ENCODE measurements at regions not wholly inside any gene's neighbourhood (a gene's known extent, or its start where the extent isn't known, plus 50 kb on each side); places are given as distances from the start of the nearest gene placed in this dataset.

- TF ChIP-seq EZH2 (IDR thresholded peaks at IDR 0.05; ENCODE audit: low read depth, unreplicated experiment) (no peak), CTCF (conservative IDR thresholded peaks at IDR 0.05; ENCODE audit: low read depth in 2 of 2) (no peak), POLR2AphosphoS5 (IDR thresholded peaks at IDR 0.05; ENCODE audit: low read depth) (no peak), REST (IDR thresholded peaks at IDR 0.05; ENCODE audit: unreplicated experiment) (no peak), CREB1 (CRISPR knock-in tag; IDR thresholded peaks at IDR 0.05; ENCODE audit: low read depth) (no peak), JUNB (IDR thresholded peaks at IDR 0.05; ENCODE audit: unreplicated experiment) (no peak), EZH2phosphoT487 (IDR thresholded peaks at IDR 0.05; ENCODE audit: unreplicated experiment) (no peak), STAT1 (IDR thresholded peaks at IDR 0.05; ENCODE audit: unreplicated experiment) (no peak), ZNF331 (CRISPR knock-in tag; IDR thresholded peaks at IDR 0.05; ENCODE audit: low read depth) (no peak)
Measured at GRCh38 chr14:101250948-101251811, 310.1 kb upstream of the DIO3 start.
